DMS153 treated with DMSO at 0.1 percent for 48 hours (cell line): ENCODE measurements at regions not wholly inside any gene's neighbourhood (a gene's known extent, or its start where the extent isn't known, plus 50 kb on each side); places are given as distances from the start of the nearest gene placed in this dataset.

ENCODE experiments used
- DNase-seq: peaks from one replicate; lab custom pipeline; 2025; ENCODE audit not compliant: unreplicated experiment; lab: John Stamatoyannopoulos, UW

DNA sequence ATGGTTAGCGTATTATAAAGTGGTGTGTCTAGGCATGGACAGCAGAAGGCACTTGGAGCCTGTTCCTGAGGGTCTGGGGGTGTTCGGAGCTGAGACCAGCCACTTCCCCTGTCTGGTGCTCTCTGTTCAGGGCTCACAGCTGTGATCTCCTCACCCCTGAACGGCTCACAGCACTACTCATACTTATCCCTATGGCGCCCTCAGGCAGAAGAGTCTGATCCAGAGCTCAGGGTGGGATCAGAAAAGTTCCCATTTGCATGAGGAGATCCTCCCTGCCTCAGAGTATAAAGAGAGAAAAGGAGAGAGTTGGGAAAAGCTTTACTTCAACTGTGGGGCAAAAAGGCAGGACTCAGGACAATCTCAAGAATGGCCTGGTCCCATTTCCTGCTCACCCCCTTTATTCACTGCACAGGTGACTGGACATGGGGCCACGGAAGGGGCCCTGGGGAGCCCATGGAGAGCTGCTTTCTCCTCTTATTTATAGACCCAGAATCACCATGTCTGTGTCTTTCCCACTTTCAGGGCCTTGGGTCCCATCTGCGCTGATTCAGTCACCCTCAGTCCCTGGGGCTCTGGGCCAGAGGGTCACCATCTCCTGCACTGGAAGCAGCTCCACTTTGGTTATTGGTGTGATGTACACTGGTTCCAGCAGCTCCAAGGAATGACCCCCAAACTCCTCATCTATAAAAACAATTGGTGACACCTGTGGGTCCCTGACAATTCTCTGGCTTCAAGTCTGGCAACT lies 97.0 kb upstream of the TOP3B start:
- no peak for DNase-seq

DNA sequence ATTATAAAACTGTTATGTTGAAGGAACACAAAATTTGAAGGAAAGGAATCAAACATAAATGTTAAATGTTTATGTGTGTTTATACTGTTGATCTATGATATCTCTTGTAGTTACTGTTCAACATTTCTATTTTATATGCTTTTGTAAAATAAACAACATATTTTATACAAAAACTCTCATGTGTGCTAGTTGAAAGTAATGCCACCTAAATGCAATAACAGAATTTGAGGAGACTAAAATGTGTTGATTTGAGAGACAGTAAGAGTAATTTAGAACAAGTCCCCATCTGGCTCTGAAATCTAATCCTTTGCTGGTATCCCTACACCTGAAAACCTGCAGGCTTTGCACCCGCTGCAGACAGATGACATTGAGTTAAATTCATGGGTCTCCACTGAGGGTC lies 95.7 kb upstream of the TOP3B start:
- no peak for DNase-seq

DNA sequence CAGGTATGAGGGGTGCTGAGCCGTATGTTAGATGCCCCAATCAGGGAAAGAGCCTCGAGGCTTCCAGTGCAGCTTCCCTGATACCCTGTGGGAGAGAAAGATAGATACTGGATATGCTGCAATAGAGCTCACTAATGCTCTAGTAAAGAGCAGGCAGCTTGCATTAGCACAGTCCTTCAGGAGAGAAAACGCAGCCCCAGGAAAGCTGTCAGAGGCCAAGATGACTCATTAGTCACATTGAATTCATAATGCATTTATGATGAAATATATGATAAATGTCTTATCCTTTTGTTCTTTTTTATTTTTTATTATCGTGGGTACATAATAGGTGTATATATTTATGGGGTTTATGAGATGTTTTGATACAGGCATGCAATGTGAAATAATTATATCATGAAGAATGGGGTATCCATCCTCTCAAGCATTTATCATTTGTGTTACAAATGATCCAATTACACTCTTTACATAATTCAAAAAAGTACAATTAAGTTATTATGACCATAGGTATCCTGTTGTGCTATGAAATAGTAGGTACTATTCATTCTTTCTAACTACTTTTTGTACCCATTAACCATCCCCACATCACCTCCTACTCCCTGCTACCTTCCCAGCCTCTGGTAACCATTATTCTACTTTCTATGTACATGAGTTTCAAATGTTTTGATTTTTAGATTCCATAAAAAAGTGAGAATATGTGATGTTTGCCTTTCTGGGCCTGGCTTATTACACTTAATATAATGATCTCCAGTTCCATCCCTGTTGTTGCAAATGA lies 94.5 kb upstream of the TOP3B start:
- DNase-seq: no peak

DNA sequence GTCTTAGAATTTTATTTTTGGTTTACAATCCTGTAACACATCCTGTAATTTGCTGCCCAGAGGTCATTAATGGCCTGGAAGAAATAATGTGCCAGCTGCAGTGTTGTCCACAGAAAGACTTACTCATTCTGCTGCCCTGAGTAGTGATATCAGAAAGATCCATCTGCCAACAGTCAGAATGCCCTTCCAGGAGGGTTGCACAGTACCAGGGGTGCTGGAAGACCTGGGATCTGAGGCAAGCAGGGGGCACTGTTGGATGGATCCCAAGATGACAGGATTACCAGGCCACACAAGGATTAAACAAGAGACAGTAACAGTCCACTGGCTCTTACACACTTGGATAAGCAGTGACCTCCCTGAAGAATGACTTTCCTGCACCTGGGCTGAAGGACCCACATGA lies 93.8 kb upstream of the TOP3B start:
- DNase-seq: no peak

DNA sequence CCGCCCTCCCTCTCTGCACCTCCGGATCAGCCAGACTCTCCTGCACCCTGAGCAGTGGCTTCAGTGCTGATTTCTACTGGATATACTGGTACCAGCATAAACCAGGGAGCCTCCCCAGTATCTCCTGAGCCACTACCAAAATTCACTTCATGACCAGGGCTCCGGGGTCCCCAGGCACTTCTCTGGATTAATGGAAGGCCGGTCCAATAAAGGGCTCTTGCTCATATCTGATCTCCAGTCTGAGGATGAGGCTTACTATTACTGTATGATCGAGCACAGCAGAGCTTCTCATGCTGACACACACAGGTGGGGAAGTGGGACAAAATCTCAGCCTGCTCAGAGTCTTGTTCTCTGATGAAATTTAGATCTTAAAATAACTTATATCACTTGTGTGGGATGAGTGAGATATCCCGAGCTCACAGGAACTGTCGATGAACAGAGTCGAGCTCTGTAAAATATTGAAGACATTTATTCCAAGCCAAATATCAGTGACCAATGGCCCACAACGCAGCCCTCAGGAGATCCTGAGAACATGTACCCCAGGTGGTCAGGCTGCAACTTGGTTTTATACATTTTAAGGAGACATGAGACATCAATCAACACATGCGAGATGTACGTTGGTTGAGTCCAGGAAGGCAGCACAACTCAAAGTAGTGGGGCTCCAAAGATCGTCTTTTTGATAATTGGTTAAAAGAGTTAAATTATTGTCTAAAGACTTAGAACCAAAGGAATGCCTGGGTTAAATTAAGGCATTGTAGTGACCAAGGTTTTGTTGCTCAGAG lies 93.0 kb upstream of the TOP3B start:
- no peak for DNase-seq

DNA sequence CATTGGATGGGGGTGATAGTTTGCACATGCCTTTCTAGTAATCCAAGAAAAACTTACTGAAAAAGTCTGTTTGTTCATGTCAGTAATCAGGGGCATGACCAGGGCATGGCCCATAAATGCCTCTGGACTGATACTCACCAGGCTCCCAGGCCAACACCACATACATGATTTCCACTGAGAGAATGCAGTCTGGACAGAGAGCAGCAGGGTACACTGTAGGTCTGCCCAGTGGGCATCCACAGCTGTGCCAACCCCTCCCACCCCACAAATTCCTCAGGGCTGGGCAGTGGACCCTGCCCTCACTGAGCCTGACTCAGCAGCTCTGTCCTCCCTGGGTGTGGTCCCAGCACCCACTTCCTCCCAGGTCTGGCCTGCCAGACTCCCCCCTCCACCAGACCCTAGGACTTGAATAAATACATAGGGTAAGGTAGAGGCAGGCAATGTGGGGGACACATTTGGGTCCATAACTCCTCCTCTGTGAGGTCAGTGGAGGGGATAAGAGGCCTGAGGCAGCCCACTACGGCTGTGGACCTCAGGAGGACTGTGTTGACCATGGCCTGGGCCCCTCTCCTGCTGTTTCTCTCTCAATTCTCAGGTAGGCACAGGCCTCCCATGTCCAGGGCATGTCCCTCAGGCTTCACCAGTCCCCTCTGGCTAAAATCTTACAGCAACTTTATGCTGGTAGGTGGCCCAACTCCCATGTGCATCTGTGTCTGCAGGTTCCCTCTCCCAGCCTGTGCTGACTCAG lies 92.2 kb upstream of the TOP3B start:
- no peak for DNase-seq

DNA sequence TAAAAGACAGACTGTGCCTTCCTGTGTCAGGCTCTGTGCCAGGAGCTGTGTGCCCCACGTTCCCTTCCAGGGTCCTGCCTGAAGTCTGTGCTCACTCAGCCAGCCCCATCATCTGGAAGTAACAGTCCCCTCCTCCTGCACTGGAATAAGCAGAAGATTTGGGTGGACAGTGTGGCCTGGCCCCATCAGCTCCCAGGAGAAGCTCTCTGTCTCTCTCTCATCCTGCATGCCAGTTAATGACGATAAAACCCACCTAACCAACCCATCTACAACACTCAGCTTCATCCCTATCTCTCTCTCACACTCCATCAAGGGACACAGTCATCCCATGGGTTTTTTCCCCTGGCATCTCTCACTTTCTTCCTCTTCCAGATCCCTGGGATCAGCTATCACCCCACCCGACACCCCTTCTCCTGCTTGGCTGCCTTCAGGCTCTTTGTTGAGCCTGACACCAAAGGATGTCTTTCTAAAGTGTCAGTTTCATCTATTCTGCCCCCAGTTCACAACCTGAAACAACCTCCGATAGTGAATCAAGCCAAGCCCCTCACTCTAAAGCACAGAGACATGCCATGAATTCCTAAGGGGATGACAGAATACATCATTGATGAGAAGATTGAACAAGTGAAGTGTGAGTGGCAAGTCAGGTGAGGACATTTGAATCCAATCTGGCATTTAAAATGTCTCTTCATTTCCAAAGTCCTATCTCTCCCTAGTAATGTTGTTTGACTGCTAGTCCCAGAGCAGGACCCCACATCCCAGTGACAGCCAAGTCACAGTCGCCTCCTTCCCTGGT lies 91.4 kb upstream of the TOP3B start:
- no peak for DNase-seq

DNA sequence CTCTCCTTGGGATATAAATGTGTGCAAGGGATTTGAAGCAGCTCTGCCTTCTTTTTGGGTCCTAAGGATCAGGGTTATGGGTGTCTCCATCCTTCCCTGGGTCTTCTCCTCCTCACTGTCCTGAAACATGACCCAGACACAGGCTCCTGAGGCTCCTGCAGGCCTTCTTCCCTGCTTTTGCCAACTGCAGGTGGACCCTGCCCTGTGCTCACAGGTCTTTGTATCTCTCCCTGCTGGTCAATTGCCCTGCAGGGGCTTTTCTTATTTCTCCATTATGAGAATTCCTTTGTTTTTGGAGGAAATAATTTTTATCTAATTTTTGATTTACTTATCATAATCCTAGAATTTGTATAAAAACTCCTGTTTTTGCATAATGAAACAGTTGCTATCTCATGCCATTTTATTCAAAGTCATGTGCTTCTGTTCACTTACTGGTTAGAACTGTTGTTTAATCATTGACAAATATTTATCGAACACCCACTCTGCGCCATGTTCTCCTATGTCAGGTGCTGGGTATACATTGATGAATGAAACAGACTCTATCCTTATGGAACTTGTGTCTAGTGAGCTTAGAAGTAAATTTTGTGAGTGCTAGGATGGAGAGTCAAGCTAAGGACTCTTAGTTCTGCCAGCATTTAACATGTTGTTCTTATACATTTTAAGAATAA lies 89.7 kb upstream of the TOP3B start:
- DNase-seq: no peak

DNA sequence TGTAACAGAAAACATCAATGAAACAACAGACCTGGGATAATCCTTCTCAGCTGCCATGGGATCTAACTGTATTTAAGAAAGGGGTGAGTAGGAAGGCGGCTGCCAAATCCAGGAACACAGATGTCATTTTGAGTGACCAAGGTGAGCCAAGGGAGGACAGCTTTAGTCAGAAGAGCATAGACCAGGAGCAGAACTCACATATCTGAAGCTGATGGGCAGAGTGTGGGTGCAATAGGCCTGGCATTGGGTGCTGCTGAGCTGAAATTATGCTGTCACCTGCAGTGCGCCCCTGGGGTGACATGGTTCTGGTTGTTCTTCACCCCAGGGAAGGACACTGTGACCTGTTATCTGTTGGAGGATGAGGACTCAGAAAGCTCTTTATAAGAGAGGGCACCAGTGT lies 88.9 kb upstream of the TOP3B start:
- DNase-seq: no peak

DNA sequence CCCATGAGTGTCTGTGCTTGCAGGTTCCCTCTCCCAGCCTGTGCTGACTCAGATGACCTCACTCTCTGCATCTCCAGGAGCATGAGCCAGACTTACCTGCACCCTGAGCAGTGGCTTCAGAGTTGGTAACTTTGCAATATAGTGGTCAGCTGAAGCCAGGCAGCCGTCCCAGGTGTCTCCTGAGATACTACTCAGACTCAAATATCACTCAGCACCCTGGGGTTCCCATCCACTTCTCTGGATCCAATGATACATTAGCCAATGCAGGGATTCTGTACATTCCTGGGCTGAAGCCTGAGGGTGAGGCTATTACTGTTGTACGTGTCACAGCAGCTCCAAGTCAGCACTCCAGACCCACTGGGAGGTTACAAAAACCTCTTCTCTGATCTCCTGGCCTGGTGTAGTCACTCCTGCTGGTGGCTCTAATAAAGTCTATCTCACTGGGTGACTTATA lies 87.8 kb upstream of the TOP3B start:
- no peak for DNase-seq

DNA sequence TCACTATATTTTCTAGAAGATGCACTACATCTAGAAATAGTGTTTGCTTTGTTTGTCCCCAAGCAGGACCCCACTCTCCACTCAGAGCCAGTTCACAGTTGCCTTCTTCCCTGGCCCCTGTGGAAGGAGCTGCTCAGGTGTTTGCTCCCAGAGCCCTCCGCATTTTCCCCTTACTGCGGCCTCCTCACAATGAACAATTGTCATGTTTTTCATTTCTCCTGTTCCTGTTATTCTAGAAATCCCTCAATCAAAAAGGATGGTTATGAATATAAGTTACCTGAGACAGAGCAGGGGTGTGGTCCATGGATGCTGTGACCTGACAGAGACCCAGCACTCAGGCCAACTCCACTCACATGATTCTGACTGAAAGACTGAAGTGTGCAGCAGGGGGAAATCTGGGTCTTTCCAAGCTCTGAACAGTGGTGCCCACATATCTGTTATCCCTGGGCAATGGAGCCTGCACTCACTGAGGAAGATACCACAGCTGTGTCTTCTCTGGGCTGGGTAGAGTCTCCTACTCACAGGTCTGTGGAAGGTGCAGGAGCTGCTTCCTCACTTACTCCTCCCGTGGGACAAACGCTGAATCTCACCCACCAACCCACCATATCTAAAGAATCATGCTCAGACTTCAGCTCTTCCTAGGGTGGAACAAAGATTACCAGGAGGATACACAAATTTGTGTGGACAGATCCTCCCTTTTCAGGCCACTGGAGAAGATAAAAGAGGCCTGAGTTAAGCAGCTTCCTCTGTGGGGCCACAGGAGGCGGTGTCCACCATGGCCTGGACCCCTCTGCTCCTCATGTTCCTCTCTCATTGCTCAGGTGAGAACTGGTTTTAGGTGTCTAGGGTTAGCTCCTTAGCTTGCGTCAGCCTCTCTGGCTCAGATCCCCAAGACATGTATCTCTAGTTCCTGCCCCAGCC lies 87.1 kb upstream of the TOP3B start:
- no peak for DNase-seq

DNA sequence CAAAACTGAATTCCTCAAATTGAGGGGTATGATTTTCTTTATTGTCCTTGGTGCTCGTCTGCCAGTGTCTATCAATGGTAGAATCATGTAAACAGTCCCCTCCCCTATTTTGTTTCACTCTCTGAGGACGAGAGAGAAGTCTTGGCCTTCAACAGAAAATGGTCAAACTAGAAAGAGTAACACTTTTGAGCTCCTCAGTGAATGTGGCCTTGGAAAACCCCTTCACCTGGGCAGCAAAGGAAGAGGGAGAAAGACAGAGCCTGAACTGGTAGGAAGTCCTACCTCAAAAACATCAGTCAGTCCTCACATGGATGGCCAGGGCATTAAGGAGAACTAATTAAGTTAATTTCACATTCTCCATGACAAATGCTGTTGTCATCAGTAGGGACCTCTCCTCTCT lies 86.1 kb upstream of the TOP3B start:
- DNase-seq: no peak

DNA sequence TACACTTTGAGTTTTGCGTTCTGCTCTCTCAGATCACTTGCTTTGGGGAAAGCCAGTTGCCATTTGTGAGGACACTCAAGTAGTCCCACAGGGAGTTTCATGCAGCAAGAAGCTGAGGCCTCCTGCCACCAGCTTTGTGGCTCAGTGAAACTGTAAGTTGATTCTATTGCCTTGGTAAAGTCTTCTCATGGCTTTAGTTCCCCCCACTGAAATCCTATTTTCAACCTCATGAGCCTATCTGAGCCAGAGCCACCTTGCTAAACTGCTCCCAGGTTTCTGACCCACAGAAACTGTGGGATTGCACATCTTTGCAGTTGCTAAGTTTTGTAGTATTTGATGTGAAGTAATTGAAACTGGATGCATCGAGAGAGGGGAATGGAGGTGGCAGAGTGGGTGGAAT lies 85.4 kb upstream of the TOP3B start:
- DNase-seq: no peak

DNA sequence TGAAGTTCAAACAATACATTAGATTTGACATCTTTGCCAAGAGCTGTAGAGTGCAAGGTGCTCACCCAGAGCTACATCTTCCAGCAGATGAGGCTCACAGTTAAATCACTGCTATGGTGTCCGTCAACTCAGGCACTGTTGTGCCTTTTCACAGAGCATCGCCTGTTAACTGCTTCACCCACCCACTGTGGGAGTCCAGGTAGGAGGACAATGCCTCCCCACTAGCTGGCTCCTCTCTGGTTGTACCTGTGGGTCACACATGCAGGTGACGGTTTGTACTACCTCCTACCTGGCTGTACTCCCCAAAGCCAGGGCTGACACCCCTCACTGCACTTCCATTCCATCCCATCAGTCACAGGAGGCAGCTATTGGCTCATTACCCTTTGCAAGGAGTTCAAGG lies 84.6 kb upstream of the TOP3B start:
- DNase-seq: no peak

DNA sequence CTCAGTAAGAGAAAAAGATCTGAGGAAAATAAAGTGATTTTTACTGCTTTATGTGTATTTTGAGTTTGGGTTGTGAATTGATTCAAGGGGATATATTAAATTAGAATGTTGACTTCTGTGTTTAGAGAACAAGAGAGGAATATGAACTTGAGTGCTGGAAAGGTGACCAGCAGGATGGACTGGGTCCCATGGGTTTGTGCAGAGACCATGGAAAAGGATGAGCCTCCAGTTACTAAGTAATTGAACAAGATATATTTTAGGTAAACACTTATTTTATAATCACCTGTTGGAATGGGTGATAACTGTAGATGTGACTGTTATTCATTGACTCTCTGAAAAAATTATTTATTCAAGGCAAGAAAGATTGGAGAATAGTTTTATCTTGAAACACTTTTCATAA lies 82.0 kb upstream of the TOP3B start:
- no peak for DNase-seq

DNA sequence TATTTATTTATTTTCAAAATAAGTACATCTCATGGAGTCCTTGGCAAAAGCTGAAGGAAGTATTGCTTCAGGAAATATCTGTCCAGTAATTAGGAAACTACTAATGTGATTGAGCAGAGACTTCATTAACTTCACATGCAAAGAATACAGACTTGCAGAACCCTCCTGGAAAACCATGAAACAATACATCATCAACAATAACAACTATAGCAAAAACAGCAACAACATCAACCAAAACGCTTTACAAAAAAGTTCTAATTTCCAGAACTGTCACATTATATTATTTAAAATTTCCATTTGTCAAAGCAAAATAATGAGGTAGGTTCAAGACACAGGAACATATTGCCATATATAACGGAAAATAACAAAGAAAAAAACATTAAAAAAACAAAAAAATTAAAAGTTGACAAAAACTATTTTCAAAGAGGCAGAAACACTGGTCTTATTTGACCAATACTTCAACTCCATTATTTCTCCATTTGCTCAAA lies 79.8 kb upstream of the TOP3B start:
- DNase-seq: no peak

DNA sequence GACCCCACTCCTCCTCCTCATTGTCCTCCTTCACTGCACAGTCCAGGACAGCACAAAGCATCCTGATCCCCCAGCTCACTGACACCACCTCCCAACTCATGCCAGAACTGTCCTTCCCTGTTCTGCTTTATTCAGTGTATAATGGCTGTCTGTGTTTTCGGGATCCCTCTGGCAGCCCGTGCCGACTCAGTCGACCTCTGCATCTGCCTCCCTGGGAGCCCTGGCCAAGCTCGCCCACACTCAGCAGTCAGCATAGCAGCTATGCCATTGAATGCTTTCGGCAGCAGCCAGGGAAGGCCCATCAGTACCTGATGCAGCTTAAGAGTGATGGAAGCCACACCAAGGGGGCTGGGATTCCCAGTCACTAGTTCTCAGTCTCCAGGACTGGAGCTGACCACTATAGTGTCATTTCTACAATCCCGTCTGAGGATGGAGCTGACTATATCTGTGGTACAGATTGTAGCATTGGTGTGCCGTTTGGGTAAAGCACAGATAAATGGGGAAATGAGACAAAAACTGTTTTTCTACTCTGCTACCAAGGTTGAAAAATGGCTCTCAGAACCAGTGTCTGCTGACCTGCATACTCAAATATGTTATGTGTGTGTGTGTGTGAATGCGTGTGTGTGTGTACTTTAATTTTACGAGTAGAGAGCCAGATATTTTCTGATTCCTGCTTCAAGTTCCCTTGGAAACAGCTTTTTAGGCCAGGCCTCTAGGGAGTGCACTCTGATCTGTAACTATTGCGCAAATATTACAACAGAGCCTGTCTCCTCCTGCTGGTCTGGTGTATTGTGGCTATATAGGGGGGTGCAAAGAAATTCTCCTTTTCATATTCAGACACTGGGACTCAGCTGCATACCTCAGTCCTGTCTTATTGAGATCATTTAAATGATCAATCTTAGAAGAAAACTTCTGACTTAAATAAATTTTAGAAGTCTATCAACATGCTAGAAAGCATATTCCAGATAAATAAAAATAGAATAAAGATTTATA lies 78.8 kb upstream of the TOP3B start:
- no peak for DNase-seq
